Trophoblast cell (in vitro differentiated cells and primary cell): ENCODE measurements at regions not wholly inside any gene's neighbourhood (a gene's known extent, or its start where the extent isn't known, plus 50 kb on each side); places are given as distances from the start of the nearest gene placed in this dataset.

ENCODE experiments used
- DNase-seq, 2 donors: peaks; one replicate each; pipeline ENCODE4 v3.0.0-alpha.2; 2016
- H2AFZ ChIP-seq: 2 replicates; pipeline ENCODE4 v1.6.1; 2013; ENCODE audit warnings: low read length, moderate library complexity, mild to moderate bottlenecking; ENCODE audit not compliant: insufficient read depth, poor library complexity
- H2AK5ac ChIP-seq: 2 replicates; pipeline ENCODE4 v1.6.1; 2013; ENCODE audit warnings: mild to moderate bottlenecking, low read length
- H2BK120ac ChIP-seq: 2 replicates; pipeline ENCODE4 v1.6.1; 2013; ENCODE audit warnings: low read length, mild to moderate bottlenecking, moderate library complexity; ENCODE audit not compliant: insufficient read depth, poor library complexity
- H2BK12ac ChIP-seq: 2 replicates; pipeline ENCODE4 v1.6.1; 2013; ENCODE audit warnings: mild to moderate bottlenecking, low read length, moderate library complexity
- H2BK5ac ChIP-seq: 2 replicates; pipeline ENCODE4 v1.6.1; 2013; ENCODE audit warnings: low read length, low read depth, moderate library complexity, mild to moderate bottlenecking; ENCODE audit not compliant: poor library complexity
- H3K14ac ChIP-seq: 2 replicates; pipeline ENCODE4 v1.6.1; 2013; ENCODE audit warnings: mild to moderate bottlenecking, low read length
- H3K18ac ChIP-seq: 2 replicates; pipeline ENCODE4 v1.6.1; 2013; ENCODE audit warnings: mild to moderate bottlenecking, low read length
- H3K23ac ChIP-seq: 2 replicates; pipeline ENCODE4 v1.6.1; 2013; ENCODE audit warnings: low read length
- H3K27ac ChIP-seq: 2 replicates; pipeline ENCODE4 v1.5.1; 2013; ENCODE audit warnings: low read depth, mild to moderate bottlenecking, inconsistent platforms, low read length, moderate library complexity
- H3K27me3 ChIP-seq: 2 replicates; pipeline ENCODE4 v1.6.1; 2013; ENCODE audit warnings: inconsistent platforms, mild to moderate bottlenecking, low read length, moderate library complexity; ENCODE audit not compliant: insufficient read depth
- H3K36me3 ChIP-seq, 2 experiments: 1 replicate in 1 of 2; 2 replicates in 1 of 2; pipeline ENCODE4 v1.6.1; 2013; ENCODE audit warnings: low read length in 2 of 2, mild to moderate bottlenecking in 2 of 2, moderate library complexity in 1 of 2; ENCODE audit not compliant: insufficient read depth in 2 of 2, control insufficient read depth in 1 of 2
- H3K4ac ChIP-seq: 2 replicates; pipeline ENCODE4 v1.6.1; 2013; ENCODE audit warnings: low read depth, mild to moderate bottlenecking, low read length, moderate library complexity
- H3K4me1 ChIP-seq, 2 experiments: 1 replicate in 1 of 2; 2 replicates in 1 of 2; pipeline ENCODE4 v1.6.1; 2013; ENCODE audit warnings: low read length in 2 of 2, mild to moderate bottlenecking in 2 of 2, moderate library complexity in 1 of 2; ENCODE audit not compliant: insufficient read depth in 2 of 2, control insufficient read depth in 1 of 2
- H3K4me2 ChIP-seq: 2 replicates; pipeline ENCODE4 v1.6.1; 2013; ENCODE audit warnings: inconsistent platforms, mild to moderate bottlenecking, low read length, moderate library complexity
- H3K4me3 ChIP-seq: 2 replicates; pipeline ENCODE4 v1.5.1; 2013; ENCODE audit warnings: mild to moderate bottlenecking, low read depth, low read length, inconsistent platforms
- H3K79me1 ChIP-seq: one replicate; pipeline ENCODE4 v1.6.1; 2013; ENCODE audit warnings: low read length
- H3K79me2 ChIP-seq: 2 replicates; pipeline ENCODE4 v1.6.1; 2013; ENCODE audit warnings: low read length, mild to moderate bottlenecking; ENCODE audit not compliant: control insufficient read depth, insufficient read depth, poor library complexity
- H3K9ac ChIP-seq: 2 replicates; pipeline ENCODE4 v1.6.1; 2013; ENCODE audit warnings: mild to moderate bottlenecking, low read length
- H3K9me3 ChIP-seq: 2 replicates; pipeline ENCODE4 v1.6.1; 2013; ENCODE audit warnings: low read depth, mild to moderate bottlenecking, control low read depth, inconsistent platforms, low read length; ENCODE audit not compliant: insufficient read depth
- H4K12ac ChIP-seq: 2 replicates; pipeline ENCODE4 v1.6.1; 2013; ENCODE audit warnings: low read depth, mild to moderate bottlenecking, low read length, moderate library complexity
- H4K8ac ChIP-seq: 2 replicates; pipeline ENCODE4 v1.6.1; 2013; ENCODE audit warnings: low read depth, mild to moderate bottlenecking, low read length, moderate library complexity
- H4K91ac ChIP-seq: one replicate; pipeline ENCODE4 v1.6.1; 2013; ENCODE audit warnings: low read depth, mild to moderate bottlenecking, low read length, moderate library complexity
- WGBS: extraction: QIAGEN DNeasy Blood & Tissue Kit; methylation state at CpG from one replicate; pipeline ENCODE4 v1.1.7; 2013; ENCODE audit warnings: missing lambda C conversion rate; ENCODE audit not compliant: insufficient read length, insufficient coverage; ENCODE audit errors: extremely low coverage; 5-methylcytosine and 5-hydroxymethylcytosine counted together

DNA sequence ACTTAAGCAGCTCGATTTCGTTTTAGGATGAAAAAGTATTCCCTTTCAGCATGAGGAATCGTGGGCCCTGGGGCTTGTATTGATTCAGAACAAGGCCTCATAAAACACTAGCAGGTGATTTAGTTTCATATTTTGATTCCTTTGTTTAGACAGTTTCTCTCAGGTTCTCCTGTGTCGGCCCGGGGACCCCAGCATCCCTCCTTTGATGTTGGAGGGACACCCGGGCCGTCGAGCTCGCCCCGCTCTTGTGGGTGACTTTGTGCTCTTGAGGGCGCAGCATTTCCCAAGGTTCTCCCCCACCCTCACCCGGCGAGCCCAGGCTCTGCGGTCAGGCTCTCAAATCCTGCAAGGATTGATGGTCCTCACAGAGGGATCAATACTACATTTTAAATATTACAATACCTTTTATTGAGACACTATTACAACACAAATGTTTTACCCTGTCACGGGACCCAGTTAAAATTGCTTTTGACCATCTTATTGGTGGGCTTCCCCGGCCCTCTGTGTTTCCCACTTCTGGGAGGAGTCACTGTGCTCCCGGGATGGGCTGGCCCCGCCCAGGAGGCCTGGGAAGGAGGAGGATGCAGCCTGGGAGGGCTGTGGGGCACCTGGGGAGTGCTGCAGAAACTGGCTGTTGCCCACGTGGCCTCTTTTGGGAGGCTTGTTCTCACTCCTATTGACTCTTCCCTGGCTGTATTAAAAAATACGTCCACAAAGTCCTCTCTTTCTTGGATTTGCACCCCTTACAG is 222.6 kb downstream of the INSIG2 start:
- WGBS: no CpG with 5 or more reads among the region's 20 CpGs
- no peak overlapping the region for H3K27ac ChIP-seq
- H4K12ac ChIP-seq: peak overlapping the region; percentile 46
- peak overlapping the region; percentile 63 for H2AFZ ChIP-seq
- H3K79me2 ChIP-seq: no peaks in the 10 kb centered on the region
- peak overlapping the region; percentile 42 for H4K91ac ChIP-seq
- H3K4me1 ChIP-seq: peaks cover 0 to 3% of the 10 kb centered on the region in 2 experiments
- H4K8ac ChIP-seq: peak overlapping the region; percentile 20
- H3K14ac ChIP-seq: no peak overlapping the region
- H3K9ac ChIP-seq: no peak overlapping the region
- no peak for DNase-seq
- no peak overlapping the region for H2BK5ac ChIP-seq
- no peaks in the 10 kb centered on the region for H3K27me3 ChIP-seq
- no peak overlapping the region for H3K18ac ChIP-seq
- H3K4me2 ChIP-seq: peak overlapping the region; percentile 57
- no peaks in the 10 kb centered on the region for H3K9me3 ChIP-seq
- H3K36me3 ChIP-seq: no peaks in the 10 kb centered on the region
- H2AK5ac ChIP-seq: no peak overlapping the region
- H2BK120ac ChIP-seq: no peak overlapping the region
- H3K4ac ChIP-seq: no peak overlapping the region
- no peak overlapping the region for H3K4me3 ChIP-seq
- no peak overlapping the region for H3K23ac ChIP-seq
- H2BK12ac ChIP-seq: no peak overlapping the region
- H3K79me1 ChIP-seq: peaks cover 3% of the 10 kb centered on the region

GRCh38 chr2:118309946-118310680 is 221.8 kb downstream of the INSIG2 start:
- H3K23ac ChIP-seq: no peak overlapping the region
- peak overlapping the region; percentile 86 for H4K8ac ChIP-seq
- no peak overlapping the region for H2AK5ac ChIP-seq
- peaks cover 0 to 3% of the 10 kb centered on the region in 2 experiments for H3K4me1 ChIP-seq
- no peak for DNase-seq
- no peak overlapping the region for H3K18ac ChIP-seq
- peak overlapping the region; percentile 98 for H2AFZ ChIP-seq
- H3K27me3 ChIP-seq: no peaks in the 10 kb centered on the region
- peak overlapping the region; percentile 42 for H4K91ac ChIP-seq
- H4K12ac ChIP-seq: peak overlapping the region; percentile 68
- H3K4ac ChIP-seq: no peak overlapping the region
- H3K36me3 ChIP-seq: no peaks in the 10 kb centered on the region
- H3K4me3 ChIP-seq: peak overlapping the region; percentile 53
- H2BK12ac ChIP-seq: no peak overlapping the region
- H3K9me3 ChIP-seq: no peaks in the 10 kb centered on the region
- WGBS: no CpG with 5 or more reads among the region's 56 CpGs
- H3K27ac ChIP-seq: no peak overlapping the region
- no peak overlapping the region for H3K9ac ChIP-seq
- peak overlapping the region; percentile 86 for H2BK120ac ChIP-seq
- peak overlapping the region; percentile 57 for H3K4me2 ChIP-seq
- no peaks in the 10 kb centered on the region for H3K79me2 ChIP-seq
- peaks cover 3% of the 10 kb centered on the region for H3K79me1 ChIP-seq
- no peak overlapping the region for H2BK5ac ChIP-seq
- no peak overlapping the region for H3K14ac ChIP-seq

DNA sequence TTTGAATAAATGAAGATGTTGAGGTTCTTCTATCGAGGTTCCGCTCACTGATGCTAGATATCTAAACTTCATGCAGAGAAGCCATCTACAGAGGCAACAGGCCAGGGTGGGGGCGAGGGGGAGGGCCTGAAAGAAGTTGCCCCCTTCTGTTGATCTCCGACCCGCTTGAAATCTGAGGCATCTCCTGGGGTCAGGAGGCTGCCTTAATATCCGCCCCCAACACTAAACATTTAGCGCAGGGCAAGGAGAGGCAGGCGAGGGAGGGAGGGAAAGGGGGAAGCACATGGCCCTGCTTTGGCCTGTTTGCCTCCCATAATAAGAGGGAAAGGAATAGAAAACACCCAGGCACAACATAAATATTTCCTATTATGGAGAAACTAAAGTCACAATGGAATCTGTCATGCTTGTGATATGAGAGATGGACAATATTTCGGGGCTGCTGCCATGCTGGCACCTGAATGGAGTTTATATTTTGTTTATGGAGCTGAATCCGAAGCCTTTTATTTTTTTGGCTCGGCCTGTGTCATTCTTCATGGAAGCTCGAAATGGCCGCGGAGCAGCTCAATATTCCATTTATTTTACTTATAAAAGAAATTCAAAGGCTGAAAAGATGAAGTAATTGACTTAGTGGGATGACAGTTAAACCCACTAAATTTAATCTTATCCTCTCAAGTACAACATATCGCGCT is 221.1 kb downstream of the INSIG2 start:
- WGBS: no CpG with 5 or more reads among the region's 16 CpGs
- H3K9me3 ChIP-seq: no peaks in the 10 kb centered on the region

GRCh38 chr2:118307864-118308263 is 219.6 kb downstream of the INSIG2 start:
- Histone ChIP-seq H4K12ac (no peak overlapping the region), H3K9me3 (no peaks in the 10 kb centered on the region), H3K14ac (no peak overlapping the region), H3K4me3 (no peak overlapping the region), H4K91ac (no peak overlapping the region), H2AFZ (no peak overlapping the region), H3K23ac (no peak overlapping the region), H3K18ac (no peak overlapping the region), H3K4me1 (no peaks in the 10 kb centered on the region), H3K9ac (no peak overlapping the region), H2AK5ac (no peak overlapping the region), H2BK120ac (no peak overlapping the region), H2BK5ac (no peak overlapping the region), H3K79me2 (no peaks in the 10 kb centered on the region), H3K27me3 (no peaks in the 10 kb centered on the region), H3K36me3 (no peaks in the 10 kb centered on the region), H3K27ac (no peak overlapping the region), H3K4ac (no peak overlapping the region), H4K8ac (no peak overlapping the region), H3K4me2 (no peak overlapping the region), H2BK12ac (no peak overlapping the region), H3K79me1 (peaks cover 3% of the 10 kb centered on the region)
- no CpG with 5 or more reads among the region's 2 CpGs for WGBS
- DNase-seq: no peak

More for the DNA sequence above, 221.1 kb downstream of the INSIG2 start:
- Histone ChIP-seq H3K18ac (no peak overlapping the region), H3K79me2 (no peaks in the 10 kb centered on the region), H2BK120ac (peak overlapping the region; percentile 86), H3K79me1 (peaks cover 3% of the 10 kb centered on the region), H3K4ac (no peak overlapping the region), H3K4me3 (peak overlapping the region; percentile 53), H2AFZ (peak overlapping the region; percentile 98), H3K36me3 (no peaks in the 10 kb centered on the region), H3K14ac (no peak overlapping the region), H3K4me2 (peak overlapping the region; percentile 57), H3K23ac (no peak overlapping the region), H2AK5ac (no peak overlapping the region), H2BK12ac (no peak overlapping the region), H2BK5ac (no peak overlapping the region), H4K91ac (peak overlapping the region; percentile 34), H3K9ac (no peak overlapping the region), H3K27me3 (no peaks in the 10 kb centered on the region), H4K12ac (peak overlapping the region; percentile 68), H3K4me1 (peaks cover 0 to 3% of the 10 kb centered on the region in 2 experiments), H3K27ac (no peak overlapping the region), H4K8ac (peak overlapping the region; percentile 86)
- DNase-seq: no peak
